H9 (cell line): ENCODE measurements at regions not wholly inside any gene's neighbourhood (a gene's known extent, or its start where the extent isn't known, plus 50 kb on each side); places are given as distances from the start of the nearest gene placed in this dataset.

Experiments used
- DNase-seq: peaks from one replicate; pipeline ENCODE4 v3.0.0-alpha.2; 2017
- H2AFZ ChIP-seq: one replicate; pipeline ENCODE4 v1.6.1; 2013; ENCODE audit warnings: mild to moderate bottlenecking, low read length, control low read depth, moderate library complexity
- H2AK5ac ChIP-seq: 2 replicates; pipeline ENCODE4 v1.6.1; 2013; ENCODE audit warnings: low read length, control low read depth, mixed read lengths; ENCODE audit not compliant: insufficient read length
- H2BK120ac ChIP-seq: one replicate; pipeline ENCODE4 v1.6.1; 2013; ENCODE audit warnings: low read depth, mild to moderate bottlenecking, low read length, control low read depth, inconsistent platforms; ENCODE audit not compliant: poor library complexity, severe bottlenecking
- H2BK12ac ChIP-seq: 2 replicates; pipeline ENCODE4 v1.6.1; 2013; ENCODE audit warnings: low read length, control low read depth, mixed read lengths, low read depth; ENCODE audit not compliant: insufficient read length
- H2BK15ac ChIP-seq: 2 replicates; pipeline ENCODE4 v1.6.1; 2013; ENCODE audit warnings: low read depth, low read length, control low read depth
- H2BK20ac ChIP-seq: one replicate; pipeline ENCODE4 v1.6.1; 2013; ENCODE audit warnings: low read depth, mild to moderate bottlenecking, low read length, control low read depth, inconsistent platforms; ENCODE audit not compliant: poor library complexity, severe bottlenecking
- H2BK5ac ChIP-seq: 2 replicates; pipeline ENCODE4 v1.6.1; 2013; ENCODE audit warnings: low read length, control low read depth, mixed read lengths; ENCODE audit not compliant: insufficient read length
- H3K14ac ChIP-seq: 2 replicates; pipeline ENCODE4 v1.6.1; 2013; ENCODE audit warnings: low read length, control low read depth; ENCODE audit not compliant: insufficient read depth
- H3K18ac ChIP-seq: 2 replicates; pipeline ENCODE4 v1.6.1; 2013; ENCODE audit warnings: low read depth, mild to moderate bottlenecking, mixed read lengths, low read length, control low read depth; ENCODE audit not compliant: insufficient read length
- H3K23ac ChIP-seq: 2 replicates; pipeline ENCODE4 v1.6.1; 2013; ENCODE audit warnings: low read length, control low read depth, mixed read lengths, low read depth; ENCODE audit not compliant: insufficient read length
- H3K23me2 ChIP-seq: 2 replicates; pipeline ENCODE4 v1.6.1; 2013; ENCODE audit warnings: low read depth, mild to moderate bottlenecking, mixed read lengths, low read length, control low read depth; ENCODE audit not compliant: insufficient read length, poor library complexity, severe bottlenecking
- H3K27ac ChIP-seq: 2 replicates; pipeline ENCODE4 v1.5.1; 2013; ENCODE audit warnings: low read length, control low read depth, mixed read lengths, low read depth; ENCODE audit not compliant: insufficient read length
- H3K27me3 ChIP-seq: 2 replicates; pipeline ENCODE4 v1.6.1; 2013; ENCODE audit warnings: low read length, control low read depth, inconsistent platforms; ENCODE audit not compliant: insufficient read depth
- H3K4ac ChIP-seq: 2 replicates; pipeline ENCODE4 v1.6.1; 2013; ENCODE audit warnings: low read depth, mild to moderate bottlenecking, control low read depth, inconsistent platforms, low read length, moderate library complexity
- H3K4me1 ChIP-seq: 2 replicates; pipeline ENCODE4 v1.6.1; 2013; ENCODE audit warnings: low read length, control low read depth, inconsistent platforms; ENCODE audit not compliant: insufficient read depth
- H3K4me2 ChIP-seq: 2 replicates; pipeline ENCODE4 v1.6.1; 2013; ENCODE audit warnings: low read length, control low read depth, mixed read lengths; ENCODE audit not compliant: insufficient read length, insufficient read depth
- H3K56ac ChIP-seq: 2 replicates; pipeline ENCODE4 v1.6.1; 2013; ENCODE audit warnings: low read depth, mild to moderate bottlenecking, mixed read lengths, low read length, control low read depth; ENCODE audit not compliant: insufficient read length
- H3K79me1 ChIP-seq: 2 replicates; pipeline ENCODE4 v1.6.1; 2013; ENCODE audit warnings: low read depth, mild to moderate bottlenecking, moderate library complexity, low read length, control low read depth, inconsistent platforms; ENCODE audit not compliant: insufficient read depth, poor library complexity, severe bottlenecking
- H3K79me2 ChIP-seq: 2 replicates; pipeline ENCODE4 v1.6.1; 2013; ENCODE audit warnings: low read length, control low read depth, inconsistent platforms; ENCODE audit not compliant: insufficient read depth
- H3K9ac ChIP-seq: 2 replicates; pipeline ENCODE4 v1.6.1; 2013; ENCODE audit warnings: low read length, control low read depth, mixed read lengths; ENCODE audit not compliant: insufficient read length; ENCODE audit errors: extremely low read depth
- H3K9me3 ChIP-seq: one replicate; pipeline ENCODE4 v1.6.1; 2013; ENCODE audit warnings: low read depth, low read length, inconsistent platforms; ENCODE audit not compliant: control insufficient read depth
- H3T11ph ChIP-seq: one replicate; pipeline ENCODE4 v1.6.1; 2013; ENCODE audit warnings: mild to moderate bottlenecking, low read length, control low read depth, inconsistent platforms
- H4K20me1 ChIP-seq: one replicate; pipeline ENCODE4 v1.6.1; 2013; ENCODE audit not compliant: control insufficient read depth, insufficient read length, insufficient read depth
- H4K5ac ChIP-seq: 2 replicates; pipeline ENCODE4 v1.6.1; 2013; ENCODE audit warnings: low read depth, mild to moderate bottlenecking, mixed read lengths, low read length, control low read depth; ENCODE audit not compliant: insufficient read length
- H4K8ac ChIP-seq: replicated peaks from 2 replicates; pipeline ENCODE4 v1.6.1; 2013; ENCODE audit warnings: low read length, control low read depth, mixed read lengths, low read depth; ENCODE audit not compliant: insufficient read length
- H4K91ac ChIP-seq: 2 replicates; pipeline ENCODE4 v1.6.1; 2013; ENCODE audit warnings: low read depth, mild to moderate bottlenecking, moderate library complexity, mixed read lengths, low read length, control low read depth; ENCODE audit not compliant: insufficient read length
- H3K27ac Mint-ChIP-seq, 3 experiments: 2 replicates in 2 of 3; 3 replicates in 1 of 3; pipeline ENCODE4 v1.8.0; 2020 to 2021; ENCODE audit warnings: mixed read lengths in 3 of 3, mild to moderate bottlenecking in 1 of 3, moderate library complexity in 1 of 3
- H3K27me3 Mint-ChIP-seq: 2 replicates; pipeline ENCODE4 v1.8.0; 2021; ENCODE audit warnings: low read depth, mild to moderate bottlenecking, moderate library complexity, mixed read lengths
- H3K36me3 Mint-ChIP-seq, 3 experiments: 2 replicates in 2 of 3; 3 replicates in 1 of 3; pipeline ENCODE4 v1.8.0; 2020 to 2021; ENCODE audit warnings: low read depth in 3 of 3, mixed read lengths in 3 of 3; ENCODE audit not compliant: insufficient read depth in 1 of 3
- H3K4me1 Mint-ChIP-seq, 2 experiments: 2 replicates each; pipeline ENCODE4 v1.8.0; 2020; ENCODE audit warnings: mixed read lengths in 2 of 2
- H3K4me3 Mint-ChIP-seq, 2 experiments: 2 replicates in 1 of 2; 3 replicates in 1 of 2; pipeline ENCODE4 v1.8.0; 2020 to 2021; ENCODE audit warnings: mild to moderate bottlenecking in 2 of 2, mixed read lengths in 2 of 2, moderate library complexity in 1 of 2
- H3K9me3 Mint-ChIP-seq, 2 experiments: 2 replicates in 1 of 2; 3 replicates in 1 of 2; pipeline ENCODE4 v1.8.0; 2020; ENCODE audit warnings: mild to moderate bottlenecking in 2 of 2, mixed read lengths in 2 of 2, moderate library complexity in 1 of 2
- WGBS: extraction: QIAGEN DNeasy Blood & Tissue Kit; methylation state at CpG from one replicate; pipeline ENCODE4 v1.1.7; 2013; ENCODE audit warnings: missing lambda C conversion rate, low lambda C conversion rate, mixed read lengths; ENCODE audit not compliant: insufficient read length; ENCODE audit errors: extremely low coverage; 5-methylcytosine and 5-hydroxymethylcytosine counted together
- TF ChIP-seq, protein P1 (sequence below): fragments of 200-600 bp; sonication (generic); conservative IDR thresholded peaks from 3 replicates; pipeline ENCODE4 v1.8.0; 2021; ENCODE audit warnings: antibody characterized with exemption, mild to moderate bottlenecking

GRCh38 chr11:19419808-19420207, 179.1 kb upstream of the E2F8 start:
- Mint-ChIP-seq H3K27ac (peak overlapping the region in 1 of 3 experiments; percentile 50; a peak in 1 of 7 replicates), H3K27me3 (peaks cover 16% of the 10 kb centered on the region), H3K9me3 (peaks cover 3 to 5% of the 10 kb centered on the region in 2 experiments; a peak in 4 of 5 replicates), H3K4me3 (no peak overlapping the region), H3K36me3 (peaks cover 0 to 3% (median 0%) of the 10 kb centered on the region in 3 experiments; a peak in 1 of 7 replicates), H3K4me1 (peaks cover 0 to 4% of the 10 kb centered on the region in 2 experiments; a peak in 2 of 4 replicates)
- H2BK120ac ChIP-seq: no peak overlapping the region
- H4K91ac ChIP-seq: no peak overlapping the region
- no peak overlapping the region for H3K4me2 ChIP-seq
- no peak overlapping the region for H2BK12ac ChIP-seq
- no peak overlapping the region for H2BK15ac ChIP-seq
- no peaks in the 10 kb centered on the region for H3K79me1 ChIP-seq
- no peak overlapping the region for H3K23ac ChIP-seq
- no peaks in the 10 kb centered on the region for H3K9me3 ChIP-seq
- no peak overlapping the region for H2BK20ac ChIP-seq
- no peak for DNase-seq
- TF ChIP-seq, protein P1, sequence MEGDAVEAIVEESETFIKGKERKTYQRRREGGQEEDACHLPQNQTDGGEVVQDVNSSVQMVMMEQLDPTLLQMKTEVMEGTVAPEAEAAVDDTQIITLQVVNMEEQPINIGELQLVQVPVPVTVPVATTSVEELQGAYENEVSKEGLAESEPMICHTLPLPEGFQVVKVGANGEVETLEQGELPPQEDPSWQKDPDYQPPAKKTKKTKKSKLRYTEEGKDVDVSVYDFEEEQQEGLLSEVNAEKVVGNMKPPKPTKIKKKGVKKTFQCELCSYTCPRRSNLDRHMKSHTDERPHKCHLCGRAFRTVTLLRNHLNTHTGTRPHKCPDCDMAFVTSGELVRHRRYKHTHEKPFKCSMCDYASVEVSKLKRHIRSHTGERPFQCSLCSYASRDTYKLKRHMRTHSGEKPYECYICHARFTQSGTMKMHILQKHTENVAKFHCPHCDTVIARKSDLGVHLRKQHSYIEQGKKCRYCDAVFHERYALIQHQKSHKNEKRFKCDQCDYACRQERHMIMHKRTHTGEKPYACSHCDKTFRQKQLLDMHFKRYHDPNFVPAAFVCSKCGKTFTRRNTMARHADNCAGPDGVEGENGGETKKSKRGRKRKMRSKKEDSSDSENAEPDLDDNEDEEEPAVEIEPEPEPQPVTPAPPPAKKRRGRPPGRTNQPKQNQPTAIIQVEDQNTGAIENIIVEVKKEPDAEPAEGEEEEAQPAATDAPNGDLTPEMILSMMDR: no peak
- no peak overlapping the region for H3K27ac ChIP-seq
- H3K23me2 ChIP-seq: no peaks in the 10 kb centered on the region
- no peak overlapping the region for H2AFZ ChIP-seq
- H3T11ph ChIP-seq: no peak overlapping the region
- H3K79me2 ChIP-seq: no peaks in the 10 kb centered on the region
- no peaks in the 10 kb centered on the region for H3K27me3 ChIP-seq
- no peak overlapping the region for H4K8ac ChIP-seq
- H3K14ac ChIP-seq: no peak overlapping the region
- no peak overlapping the region for H2BK5ac ChIP-seq
- no peak overlapping the region for H2AK5ac ChIP-seq
- H4K20me1 ChIP-seq: no peaks in the 10 kb centered on the region
- H3K4ac ChIP-seq: no peak overlapping the region
- WGBS: no CpG with 5 or more reads among the region's 7 CpGs
- no peak overlapping the region for H3K9ac ChIP-seq
- H4K5ac ChIP-seq: no peak overlapping the region
- no peaks in the 10 kb centered on the region for H3K4me1 ChIP-seq
- no peak overlapping the region for H3K56ac ChIP-seq
- no peak overlapping the region for H3K18ac ChIP-seq
